SHP77 treated with DMSO at 0.1 percent for 48 hours (cell line): ENCODE measurements at regions not wholly inside any gene's neighbourhood (a gene's known extent, or its start where the extent isn't known, plus 50 kb on each side); places are given as distances from the start of the nearest gene placed in this dataset.

Experiments
- DNase-seq: peaks from one replicate; lab custom pipeline; 2025; lab: John Stamatoyannopoulos, UW

GRCh38 chr7:33852838-33853237 is 52.5 kb upstream of the BMPER start:
- DNase-seq = no peak

- no peak for DNase-seq
Measured at GRCh38 chr7:33853361-33854062, 51.8 kb upstream of the BMPER start.

GRCh38 chr7:33854178-33854577 is 51.2 kb upstream of the BMPER start:
- DNase-seq = no peak

- DNase-seq = no peak
Measured at GRCh38 chr7:33854801-33855350, 50.5 kb upstream of the BMPER start.
